ENCODE measurements at regions not wholly inside any gene's neighbourhood (a gene's known extent, or its start where the extent isn't known, plus 50 kb on each side); places are given as distances from the start of the nearest gene placed in this dataset.

- H3K56ac ChIP-seq (ENCODE audit: insufficient read length, low read depth, low read length), result no peak overlapping the region
- peaks cover 13 to 17% of the 10 kb centered on the region in 2 experiments for H3K4me1 Mint-ChIP-seq
- H3K9me3 ChIP-seq (ENCODE audit: control insufficient read depth, low read depth, low read length), result no peaks in the 10 kb centered on the region
- TF ChIP-seq CTCF (conservative IDR thresholded peaks at IDR 0.05), result no peak
- no peaks in the 10 kb centered on the region for H3K79me2 ChIP-seq (ENCODE audit: insufficient read depth, low read length)
- H3K4me2 ChIP-seq (ENCODE audit: insufficient read depth, insufficient read length, low read length), result no peak overlapping the region
- H2BK120ac ChIP-seq (ENCODE audit: low read depth, low read length, poor library complexity, severe bottlenecking), result no peak overlapping the region
- H3K27me3 ChIP-seq (ENCODE audit: insufficient read depth, low read length), result no peaks in the 10 kb centered on the region
- H3K4me1 ChIP-seq (ENCODE audit: insufficient read depth, low read length), result no peaks in the 10 kb centered on the region
- H2AFZ ChIP-seq (ENCODE audit: low read length), result no peak overlapping the region
- H3K4me3 Mint-ChIP-seq, result no peak overlapping the region
- H3K27ac Mint-ChIP-seq, result no peak overlapping the region
- H2AK5ac ChIP-seq (ENCODE audit: insufficient read length, low read length), result no peak overlapping the region
- no peak overlapping the region for H3K27ac ChIP-seq (ENCODE audit: insufficient read length, low read depth, low read length)
- no peak overlapping the region for H4K91ac ChIP-seq (ENCODE audit: insufficient read length, low read depth, low read length)
- H4K5ac ChIP-seq (ENCODE audit: insufficient read length, low read depth, low read length), result no peak overlapping the region
- peaks cover 0 to 2% (median 0%) of the 10 kb centered on the region in 3 experiments; a peak in 1 of 7 replicates for H3K36me3 Mint-ChIP-seq (ENCODE audit: insufficient read depth in 1 of 3, low read depth in 3 of 3)
- no peak overlapping the region for H2BK15ac ChIP-seq (ENCODE audit: low read depth, low read length)
- no peak overlapping the region for H3T11ph ChIP-seq (ENCODE audit: low read length)
- H3K4ac ChIP-seq (ENCODE audit: low read depth, low read length), result no peak overlapping the region
- H2BK20ac ChIP-seq (ENCODE audit: low read depth, low read length, poor library complexity, severe bottlenecking), result no peak overlapping the region
- H3K14ac ChIP-seq (ENCODE audit: insufficient read depth, low read length), result no peak overlapping the region
- H3K18ac ChIP-seq (ENCODE audit: insufficient read length, low read depth, low read length), result no peak overlapping the region
- no CpG with 5 or more reads among the region's 6 CpGs for WGBS (ENCODE audit: extremely low coverage, insufficient read length, low lambda C conversion rate)
- H2BK12ac ChIP-seq (ENCODE audit: insufficient read length, low read depth, low read length), result no peak overlapping the region
- no peaks in the 10 kb centered on the region for H3K27me3 Mint-ChIP-seq (ENCODE audit: low read depth)
- H3K23me2 ChIP-seq (ENCODE audit: insufficient read length, low read depth, low read length, poor library complexity, severe bottlenecking), result no peaks in the 10 kb centered on the region
- H3K79me1 ChIP-seq (ENCODE audit: insufficient read depth, low read depth, low read length, poor library complexity, severe bottlenecking), result no peaks in the 10 kb centered on the region
- no peaks in the 10 kb centered on the region for H3K9me3 Mint-ChIP-seq
- no peak overlapping the region for H4K8ac ChIP-seq (replicated peaks; ENCODE audit: insufficient read length, low read depth, low read length)
- no peak overlapping the region for H3K9ac ChIP-seq (ENCODE audit: extremely low read depth, insufficient read length, low read length)
- no peaks in the 10 kb centered on the region for H4K20me1 ChIP-seq (ENCODE audit: control insufficient read depth, insufficient read depth, insufficient read length)
- H2BK5ac ChIP-seq (ENCODE audit: insufficient read length, low read length), result no peak overlapping the region
- H3K23ac ChIP-seq (ENCODE audit: insufficient read length, low read depth, low read length), result no peak overlapping the region
- no peak for DNase-seq
These were observed 126.6 kb downstream of the SLC24A2 start for GRCh38 chr9:19662213-19662612.
